Epithelial cell of prostate (primary cell): ENCODE measurements at regions not wholly inside any gene's neighbourhood (a gene's known extent, or its start where the extent isn't known, plus 50 kb on each side); places are given as distances from the start of the nearest gene placed in this dataset.

ENCODE experiments used
- DNase-seq: peaks from one replicate; pipeline ENCODE4 v3.0.0-alpha.2; 2011; ENCODE audit warnings: low read depth, low spot score
- H3K27ac ChIP-seq: fragments of 450-650 bp; 2 replicates; pipeline ENCODE4 v1.5.1; 2017; ENCODE audit warnings: mild to moderate bottlenecking

DNA sequence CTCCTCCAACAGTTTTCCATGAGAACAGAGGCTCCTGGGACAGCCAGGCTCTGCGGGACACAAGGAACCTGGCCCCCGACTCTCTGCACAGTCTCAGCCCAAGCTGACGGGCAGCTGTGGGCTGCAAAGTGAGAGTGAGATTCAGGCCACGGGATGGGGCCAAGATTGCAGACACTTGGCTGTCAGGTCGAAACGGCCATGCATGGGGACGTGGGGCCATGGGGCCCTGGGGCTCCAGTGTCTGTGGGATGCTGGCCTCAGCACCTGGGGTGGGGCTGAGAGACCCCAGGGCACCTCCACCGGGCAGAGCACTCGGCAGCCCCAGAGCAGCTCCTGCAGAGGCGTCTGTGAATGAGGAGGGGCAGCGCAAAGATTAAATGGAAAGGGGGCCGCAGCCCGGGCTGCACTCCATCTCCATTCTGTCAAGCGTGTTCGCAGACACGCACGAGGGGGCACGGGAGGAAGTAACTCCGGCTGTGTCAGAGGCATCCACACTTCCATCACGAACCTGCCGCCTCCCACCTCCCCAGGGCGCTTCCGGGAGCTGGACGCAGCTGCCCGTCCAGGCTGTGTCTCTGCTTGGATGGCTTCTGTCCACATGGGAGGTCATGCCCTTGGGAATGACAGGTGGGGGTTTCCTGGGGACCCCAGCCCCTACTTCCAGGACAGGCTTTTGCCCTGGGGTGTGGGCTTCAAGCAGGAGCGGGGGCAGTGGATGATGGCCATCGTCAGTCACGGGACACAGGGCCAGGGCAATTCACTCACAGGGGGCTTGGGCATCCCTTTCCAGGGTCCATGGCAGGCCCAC, 82.8 kb upstream of the NKX1-1 start:
- no peak for DNase-seq
- no peak overlapping the region for H3K27ac ChIP-seq

DNA sequence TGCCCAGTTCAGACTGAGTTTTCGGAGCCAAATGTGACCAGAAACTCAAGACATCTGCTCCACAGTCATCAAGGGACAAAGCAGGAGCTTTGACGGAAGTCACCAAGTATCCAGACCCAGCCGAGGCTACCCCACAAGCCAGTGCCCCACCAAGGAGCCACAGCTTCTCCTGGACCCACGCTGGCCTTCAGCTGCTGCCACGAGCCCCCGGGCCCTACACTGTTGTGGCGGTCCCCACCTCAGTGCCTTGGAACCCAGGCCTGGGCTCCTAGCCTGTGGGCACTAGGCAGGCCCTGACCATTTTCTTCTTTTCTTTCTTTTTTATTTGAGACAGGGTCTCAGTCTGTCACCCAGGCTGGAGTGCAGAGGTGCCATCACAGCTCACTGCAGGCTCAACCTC, 82.1 kb upstream of the NKX1-1 start:
- no peak overlapping the region for H3K27ac ChIP-seq
- DNase-seq, result no peak

DNA sequence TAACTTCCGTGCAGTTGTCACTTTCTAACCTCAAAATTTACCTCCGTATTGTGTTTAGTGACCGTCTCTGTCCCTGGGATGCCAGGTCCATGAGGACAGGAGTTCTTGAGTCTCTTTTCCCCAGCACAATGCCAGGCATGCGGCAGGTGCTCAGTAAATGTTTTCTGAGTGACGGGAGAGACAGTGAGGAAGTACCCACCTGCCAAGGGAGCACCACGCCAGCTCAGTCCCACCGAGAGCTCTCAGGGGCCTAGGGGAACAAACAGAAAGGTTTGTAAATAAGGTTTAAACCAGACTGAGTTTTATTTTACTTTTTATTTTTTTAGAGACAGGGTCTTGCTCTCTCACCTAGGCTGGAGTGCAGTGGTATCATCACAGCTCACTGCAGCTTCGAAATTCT, 81.5 kb upstream of the NKX1-1 start:
- no peak overlapping the region for H3K27ac ChIP-seq
- DNase-seq, result no peak

DNA sequence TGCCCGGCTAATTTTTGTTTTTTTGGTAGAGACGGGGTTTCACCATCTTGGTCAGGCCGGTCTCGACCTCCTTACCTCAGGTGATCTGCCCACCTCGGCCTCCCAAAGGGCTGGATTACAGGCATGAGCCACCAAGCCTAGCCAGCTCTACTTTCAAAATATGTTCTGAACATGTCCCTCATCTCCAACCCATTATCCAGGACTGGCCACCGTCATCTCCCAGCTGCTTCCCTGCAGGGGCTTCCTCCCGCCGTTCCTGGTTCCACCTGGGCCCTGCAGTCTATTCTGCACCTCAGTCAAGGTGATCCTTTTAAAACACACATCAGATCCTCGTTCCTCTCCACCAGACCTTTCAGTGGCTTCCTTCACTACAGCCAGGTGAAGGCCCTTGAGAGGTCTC, 80.9 kb upstream of the NKX1-1 start:
- H3K27ac ChIP-seq, result no peak overlapping the region
- DNase-seq, result no peak

DNA sequence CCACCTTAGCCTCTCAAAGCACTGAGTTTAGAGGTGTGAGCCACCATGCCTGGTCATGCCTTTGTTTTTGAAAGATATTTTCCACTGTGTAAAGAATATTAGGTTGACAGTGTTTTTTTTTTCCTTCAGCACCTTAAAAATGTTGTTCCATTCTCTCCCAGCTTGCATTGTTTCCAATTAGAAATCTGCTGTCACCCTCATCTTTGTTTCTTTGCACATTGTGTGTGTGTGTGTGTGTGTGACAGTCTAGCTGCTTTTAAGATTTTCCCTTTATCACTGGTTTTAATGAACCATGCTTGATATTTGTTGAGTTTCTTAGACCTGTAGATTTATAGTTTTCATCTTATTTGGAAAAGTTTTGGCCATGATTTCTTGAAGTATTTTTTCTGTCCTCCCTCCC, 79.0 kb upstream of the NKX1-1 start:
- H3K27ac ChIP-seq, result no peak overlapping the region
- DNase-seq, result no peak

DNA sequence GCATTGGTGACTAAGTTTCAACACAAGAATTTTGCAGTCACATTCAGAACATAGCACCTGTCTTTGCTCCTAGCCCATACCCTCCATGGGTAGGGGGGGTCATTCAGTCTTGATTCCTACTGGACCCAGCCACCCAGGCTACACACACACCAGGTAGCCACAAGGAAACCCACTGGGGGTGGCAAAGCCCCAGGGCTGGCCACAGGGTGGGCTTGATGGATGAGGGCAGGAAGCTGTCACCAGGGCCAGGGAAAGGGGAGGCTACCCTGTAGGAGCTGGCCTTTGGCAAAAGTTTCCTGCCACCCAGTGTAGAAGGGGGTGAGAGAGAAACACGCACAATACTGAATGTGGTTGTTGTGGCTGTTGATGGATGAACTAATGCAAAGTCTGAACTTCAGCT, 74.5 kb upstream of the NKX1-1 start:
- no peak overlapping the region for H3K27ac ChIP-seq
- DNase-seq, result no peak

DNA sequence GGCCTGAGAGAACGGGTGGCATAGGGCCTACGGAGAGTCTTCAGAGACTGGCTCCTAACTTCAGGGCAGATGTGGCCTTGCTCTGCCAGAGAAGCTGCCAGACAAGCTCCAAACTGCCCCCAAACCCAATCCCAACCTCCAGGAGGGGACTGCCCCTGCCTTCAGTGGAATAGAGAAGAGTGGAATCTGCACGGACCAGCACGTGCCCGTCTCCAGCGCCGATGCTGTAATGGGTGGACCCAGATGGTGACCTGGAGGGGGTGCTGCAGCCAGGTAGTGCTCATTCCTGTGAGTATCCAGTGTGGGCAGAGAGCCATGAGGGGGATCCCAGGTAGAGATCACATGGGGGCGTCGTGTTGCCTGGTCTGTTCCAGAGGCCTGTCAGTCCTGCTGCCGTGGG, 73.2 kb upstream of the NKX1-1 start:
- H3K27ac ChIP-seq, result no peak overlapping the region
- DNase-seq, result no peak

DNA sequence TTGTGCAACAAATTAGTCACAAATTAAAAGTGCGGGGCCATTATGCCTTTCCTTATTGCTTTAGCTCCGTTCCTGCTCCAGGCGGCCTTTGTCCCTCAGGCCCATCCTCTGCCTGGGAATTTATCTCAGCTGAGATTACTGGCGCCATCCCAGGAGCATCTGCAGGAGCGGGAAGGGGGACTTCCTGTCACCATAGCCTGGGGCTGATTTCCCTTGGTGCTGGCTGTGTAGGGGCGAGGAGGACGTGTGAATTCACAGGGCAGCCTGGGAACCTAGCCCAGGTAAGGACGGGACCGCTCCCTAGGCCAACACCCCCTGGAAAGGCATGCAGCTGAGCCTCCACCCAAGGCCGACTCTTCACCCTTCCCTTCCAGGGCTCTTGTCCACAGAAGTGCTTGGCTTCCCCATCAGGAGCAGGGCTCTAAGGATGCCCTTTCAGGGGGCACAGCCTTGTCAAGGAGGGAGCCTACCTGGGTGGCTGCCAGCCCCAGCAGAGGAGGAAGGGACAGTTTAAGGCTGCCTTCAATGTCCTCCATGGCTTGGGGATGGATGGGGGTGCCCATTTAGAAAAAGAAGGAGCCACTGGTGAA, 72.6 kb upstream of the NKX1-1 start:
- H3K27ac ChIP-seq, result no peak overlapping the region
- DNase-seq, result no peak

DNA sequence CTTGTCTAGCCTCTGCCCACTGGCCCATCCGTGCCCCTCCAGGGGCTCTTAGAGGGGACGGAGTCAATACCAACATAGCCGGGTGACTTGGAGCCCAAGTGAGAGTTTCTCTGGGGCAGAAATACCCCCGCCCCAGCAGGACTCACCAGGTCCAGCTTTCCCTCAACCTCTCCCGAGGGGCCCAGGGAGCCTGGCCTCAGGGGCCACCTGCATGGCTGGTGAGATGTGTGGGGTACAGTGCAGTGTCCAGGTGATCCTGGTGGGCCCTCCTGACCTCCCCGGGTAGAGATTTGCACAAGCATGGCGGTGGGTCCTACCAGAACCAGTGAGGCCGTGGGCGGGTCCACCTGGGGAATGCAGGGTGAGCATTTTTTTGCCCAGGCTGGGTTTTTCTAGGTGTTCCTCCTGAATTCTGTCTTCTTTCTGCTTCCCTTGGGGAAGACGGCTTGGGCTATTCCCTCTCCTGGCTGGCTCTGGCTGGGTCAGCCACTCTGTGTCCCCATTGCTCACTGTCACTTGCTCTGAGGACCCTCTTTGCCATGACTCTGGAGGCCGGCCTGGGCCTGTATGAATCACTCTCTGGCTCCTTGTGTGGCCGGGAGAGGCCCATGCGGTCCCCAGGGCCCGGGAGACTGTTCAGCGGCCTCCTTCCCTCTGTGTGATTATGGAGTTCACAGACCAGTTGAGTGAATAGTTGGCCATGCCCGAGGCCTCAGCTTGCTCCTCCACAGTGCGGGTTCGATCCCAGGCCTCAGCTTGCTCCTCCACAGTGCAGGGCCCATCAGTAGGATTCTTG, 71.0 kb upstream of the NKX1-1 start:
- DNase-seq, result no peak

DNA sequence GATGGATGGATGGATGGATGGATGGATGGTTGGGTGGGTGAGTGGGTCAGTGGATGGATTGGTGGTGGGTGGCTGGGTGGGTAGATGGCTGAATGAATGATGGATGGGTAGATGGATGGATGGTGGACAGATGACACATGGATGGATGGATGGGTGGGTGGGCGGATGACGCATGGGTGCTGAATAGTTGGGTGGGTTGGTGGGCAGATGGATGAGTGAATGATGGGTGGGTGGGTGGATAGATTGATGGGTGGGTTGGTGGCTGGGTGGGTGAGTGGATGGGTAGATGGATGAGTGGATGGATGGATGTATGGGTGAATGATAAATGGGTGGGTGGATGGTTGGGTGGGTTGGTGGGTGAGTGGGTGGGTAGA, 69.9 kb upstream of the NKX1-1 start:
- no peak overlapping the region for H3K27ac ChIP-seq
- no peak for DNase-seq

More for the DNA sequence above, 71.0 kb upstream of the NKX1-1 start:
- H3K27ac ChIP-seq, result no peak overlapping the region

DNA sequence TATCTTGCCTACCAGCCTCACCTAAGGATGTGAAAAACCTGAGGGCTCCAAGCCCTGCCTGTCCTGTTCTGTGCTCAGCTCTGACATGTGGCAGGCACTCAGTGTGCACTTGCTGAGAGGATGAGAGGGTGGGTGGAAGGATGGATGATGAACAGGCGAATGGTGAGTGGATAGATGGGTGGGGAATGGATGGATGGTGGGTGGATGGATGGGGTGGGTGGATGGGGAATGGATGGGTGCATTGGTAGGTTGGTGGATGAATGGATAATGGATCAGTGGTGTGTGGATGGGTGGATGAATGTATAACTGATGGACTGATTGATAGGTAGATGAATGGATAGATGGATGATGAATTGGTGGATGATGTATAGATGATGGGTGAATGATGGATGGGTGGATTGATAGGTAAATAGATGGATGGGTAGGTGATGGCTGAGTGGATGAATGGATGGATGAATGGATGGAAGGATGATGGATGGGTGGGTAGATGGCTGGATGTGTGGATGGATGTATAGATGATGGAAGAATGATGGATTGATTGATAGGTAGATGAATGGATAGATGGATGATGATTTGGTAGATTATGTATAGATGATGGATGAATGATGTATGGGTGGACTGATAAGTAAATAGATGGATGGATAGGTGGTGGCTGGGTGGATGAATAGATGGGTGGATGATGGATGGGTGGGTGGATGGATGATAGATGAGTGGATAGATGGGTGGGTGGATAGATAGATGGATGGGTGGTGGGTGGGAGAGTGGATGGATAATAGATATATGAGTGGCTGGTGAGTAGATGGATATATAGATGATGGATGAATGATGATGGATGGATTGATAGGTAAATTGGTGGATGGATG, 69.3 kb upstream of the NKX1-1 start:
- H3K27ac ChIP-seq, result no peak overlapping the region
- DNase-seq, result no peak

DNA sequence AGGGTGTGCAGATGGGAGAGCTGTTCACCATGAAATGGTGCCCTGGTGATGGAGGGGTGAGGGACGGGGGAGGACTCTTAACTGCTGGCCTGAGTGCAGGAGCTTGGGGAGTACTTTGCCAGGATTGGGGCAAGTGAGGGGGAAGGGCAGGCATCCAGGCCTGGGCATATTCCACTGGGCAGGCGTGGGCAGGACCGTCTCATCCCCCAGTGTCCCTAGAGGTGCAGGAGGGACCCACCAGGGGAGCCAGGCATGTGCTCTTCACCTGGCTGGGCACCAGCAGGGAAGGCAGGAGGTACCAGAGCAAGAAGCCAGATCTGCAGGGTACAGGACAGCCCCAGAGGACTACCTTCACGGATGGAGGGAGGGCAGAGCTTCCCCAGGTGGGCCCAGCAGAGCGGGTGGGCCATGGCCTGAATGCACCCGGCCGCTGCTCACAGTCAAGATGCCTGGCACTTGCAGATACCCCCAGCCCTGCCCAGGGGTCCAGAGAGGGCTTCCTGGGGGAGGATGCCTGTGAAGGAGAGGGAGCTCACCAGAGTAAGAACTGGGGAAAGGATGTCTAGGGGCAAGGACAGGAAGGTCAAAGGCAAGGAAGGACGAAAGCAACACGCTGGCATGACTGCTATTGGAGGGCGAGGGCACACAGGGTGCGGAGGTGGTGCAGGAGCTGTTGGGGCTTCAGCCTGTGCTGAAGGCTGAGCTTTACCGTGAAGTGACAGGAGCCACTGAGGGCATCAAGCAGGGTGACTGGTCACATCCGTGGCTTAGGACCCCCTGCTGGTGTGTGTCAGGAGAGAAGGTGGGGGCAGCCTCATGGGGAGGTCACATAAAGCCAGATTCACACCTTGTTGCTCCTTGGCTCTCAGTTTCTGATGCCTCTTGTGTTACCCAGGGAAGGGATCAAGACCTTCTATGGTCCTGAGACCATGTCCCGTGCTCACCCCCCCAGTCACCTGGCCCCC, 68.2 kb upstream of the NKX1-1 start:
- H3K27ac ChIP-seq, result no peak overlapping the region
- no peak for DNase-seq

DNA sequence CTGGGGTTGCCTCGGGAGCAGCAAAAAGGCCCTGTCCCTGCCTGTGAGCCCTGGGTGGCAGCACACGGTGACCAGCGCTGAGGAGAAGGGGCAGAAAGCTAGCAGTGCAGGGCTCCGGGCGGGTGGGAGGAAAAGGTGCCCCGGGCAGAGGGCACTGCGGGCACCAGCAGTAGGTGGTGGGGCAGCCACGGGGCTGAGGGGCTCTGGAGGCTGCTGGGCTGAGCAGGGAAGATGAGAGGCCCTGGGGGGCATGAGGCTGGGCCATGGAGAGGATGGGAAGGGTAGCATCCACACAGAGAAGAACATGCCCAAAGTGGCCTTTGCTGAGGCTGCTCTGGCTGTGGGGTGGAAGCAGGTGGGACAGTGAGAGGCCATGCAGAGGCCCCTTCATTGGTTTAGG, 67.5 kb upstream of the NKX1-1 start:
- H3K27ac ChIP-seq, result no peak overlapping the region
- no peak for DNase-seq

DNA sequence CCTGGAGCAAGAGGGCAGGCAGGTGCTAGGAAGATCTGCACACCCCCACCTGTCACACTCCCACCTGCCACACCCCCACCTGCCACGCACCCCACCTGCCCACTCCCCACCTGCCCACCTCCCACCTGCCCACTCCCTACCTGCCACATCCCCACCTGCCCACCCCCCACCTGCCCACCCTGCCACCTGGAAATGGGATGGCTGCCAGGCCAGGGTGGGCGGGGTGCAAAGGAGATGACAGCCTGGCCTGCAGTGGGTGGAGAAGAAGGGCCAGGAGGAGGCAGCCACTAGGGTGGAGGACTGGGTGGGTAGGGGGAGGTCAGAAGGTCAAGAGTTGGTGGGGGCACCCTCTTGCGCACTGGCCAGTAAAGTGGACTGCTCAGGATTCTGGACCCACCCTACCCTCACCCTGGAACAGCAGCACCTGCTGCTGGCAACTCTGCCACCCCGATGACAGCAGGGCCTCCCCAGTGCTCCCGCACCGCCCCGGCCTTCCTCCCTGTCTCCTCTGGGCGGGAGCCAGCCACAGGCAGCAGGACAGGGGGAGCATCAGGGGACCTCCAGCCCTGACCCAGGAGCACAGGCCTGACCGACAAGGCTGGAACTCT, 66.8 kb upstream of the NKX1-1 start:
- DNase-seq, result no peak

DNA sequence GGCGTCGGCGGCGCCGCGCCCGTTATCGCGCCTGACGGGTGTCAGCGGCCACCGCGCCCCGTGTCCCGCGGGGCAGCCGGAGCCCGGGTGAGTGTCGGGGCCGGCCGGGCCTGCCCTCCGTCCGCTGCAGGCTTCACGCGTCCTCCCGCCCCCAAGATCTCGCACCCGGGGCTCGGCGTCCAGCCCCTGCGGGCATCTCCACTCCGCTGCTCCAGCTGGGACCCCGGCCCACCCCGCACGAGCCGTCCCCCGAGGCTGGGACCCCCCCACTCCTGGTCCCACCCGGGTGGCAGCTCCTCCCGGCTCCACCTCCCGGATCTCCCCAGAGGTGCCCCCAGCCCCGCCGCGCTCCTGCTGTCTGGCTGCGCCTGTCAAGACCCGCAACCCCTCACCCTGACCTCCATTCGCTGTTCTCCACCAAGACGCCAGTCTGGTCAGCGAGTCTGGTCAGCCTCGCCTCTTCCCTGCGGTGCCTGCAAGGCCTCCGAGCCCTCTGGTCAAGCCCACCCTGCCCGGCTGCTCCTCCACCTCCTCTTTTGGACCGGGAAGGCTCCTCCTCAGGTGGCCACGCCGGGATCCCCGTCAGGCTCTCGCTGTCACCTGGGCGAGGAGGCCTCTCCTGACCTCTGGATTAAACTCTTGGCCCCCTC, 66.0 kb upstream of the NKX1-1 start:
- no peak overlapping the region for H3K27ac ChIP-seq
- no peak for DNase-seq

More for the DNA sequence above, 66.8 kb upstream of the NKX1-1 start:
- H3K27ac ChIP-seq, result no peak overlapping the region

DNA sequence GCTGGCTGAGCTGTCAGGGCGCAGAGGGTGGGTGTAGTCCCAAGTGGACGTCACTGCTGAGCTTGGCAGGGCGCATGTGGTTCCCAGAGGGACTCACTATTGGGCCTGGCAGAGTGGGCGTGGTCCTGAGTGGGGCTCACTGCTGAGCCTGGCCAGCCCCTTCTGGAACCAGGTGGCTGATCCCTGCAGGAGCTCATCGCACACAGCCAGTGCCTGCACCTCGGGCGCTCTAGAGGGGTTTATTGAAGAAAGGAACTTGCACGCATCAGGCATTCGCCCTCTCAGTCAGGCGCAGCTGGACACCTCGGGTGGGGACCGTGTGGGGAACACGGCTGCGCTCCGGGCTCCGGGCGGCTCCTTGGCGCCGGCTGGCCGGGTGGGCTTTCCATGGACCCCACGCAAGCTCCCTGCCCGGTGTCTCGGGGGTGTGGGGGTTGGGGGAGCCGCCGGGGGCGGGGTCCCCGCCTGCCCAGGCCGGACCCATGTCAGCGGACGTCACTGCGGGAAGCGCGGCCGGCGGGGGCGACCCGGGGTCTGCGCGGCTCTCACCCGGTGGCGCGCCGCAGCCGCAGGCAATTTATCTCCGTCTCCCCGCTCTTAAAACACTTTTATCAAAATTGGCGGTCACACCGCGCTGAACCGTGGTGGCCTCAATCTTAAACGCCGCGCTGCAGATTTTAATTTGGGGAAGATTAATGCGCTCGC, 65.4 kb upstream of the NKX1-1 start:
- DNase-seq, result no peak
- H3K27ac ChIP-seq, result no peak overlapping the region

DNA sequence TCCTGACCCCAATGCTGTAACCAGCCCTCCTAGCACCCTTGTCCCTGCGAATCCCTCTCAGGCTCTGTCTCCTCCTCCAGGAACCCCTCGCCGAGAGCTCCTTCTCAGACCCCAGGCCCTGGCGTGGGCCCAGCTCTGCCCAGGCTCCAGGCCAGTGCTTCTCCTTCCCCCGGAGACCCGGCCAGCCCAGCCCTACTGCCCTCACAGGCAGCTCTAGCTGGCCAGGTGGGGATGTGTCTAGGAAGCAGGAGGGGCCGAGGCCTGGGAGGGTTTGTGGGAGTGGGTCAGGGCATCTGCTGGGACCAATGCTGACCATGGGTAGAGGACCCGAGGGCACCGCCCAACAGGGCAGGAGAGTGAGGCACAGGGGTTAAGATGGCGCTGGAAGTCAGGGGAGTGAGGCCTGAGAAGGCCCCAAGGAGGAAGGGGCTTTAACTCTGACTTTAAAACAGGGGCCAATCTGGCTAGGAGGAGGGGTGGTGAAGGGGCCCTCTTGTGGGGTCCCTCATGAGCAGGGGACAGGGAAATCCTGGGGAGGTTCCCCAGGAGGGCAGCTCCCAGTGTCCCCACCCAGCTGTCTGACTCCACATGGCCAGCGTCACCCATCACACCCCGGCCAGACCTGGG, 64.7 kb upstream of the NKX1-1 start:
- H3K27ac ChIP-seq, result no peak overlapping the region
- no peak for DNase-seq

DNA sequence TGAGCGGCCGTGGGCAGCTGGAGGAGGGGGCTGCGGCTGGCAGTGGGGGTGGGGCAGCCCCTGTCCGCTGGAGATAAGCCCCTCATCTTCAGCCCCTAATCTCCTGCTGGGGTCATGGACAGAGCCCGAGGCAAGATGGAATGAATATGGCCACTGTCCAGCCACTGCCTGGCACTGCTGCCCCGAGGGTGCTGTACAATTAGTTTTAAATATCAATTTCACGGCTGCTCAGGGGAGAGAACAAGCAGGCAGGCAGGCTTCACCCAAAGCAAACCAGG, 64.1 kb upstream of the NKX1-1 start:
- DNase-seq, result no peak
- H3K27ac ChIP-seq, result no peak overlapping the region
